KOPT-K1 (cell line): ENCODE measurements at regions not wholly inside any gene's neighbourhood (a gene's known extent, or its start where the extent isn't known, plus 50 kb on each side); places are given as distances from the start of the nearest gene placed in this dataset.

Experiments used
- H3K27ac ChIP-seq: fragments of 200-600 bp; sonication (generic); 2 replicates; pipeline ENCODE4 v1.5.1; 2016; ENCODE audit warnings: antibody characterized with exemption, mild to moderate bottlenecking, low read depth, low read length; ENCODE audit not compliant: poor library complexity, severe bottlenecking
- H3K36me3 ChIP-seq: fragments of 200-600 bp; sonication (generic); 2 replicates; pipeline ENCODE4 v1.5.1; 2017; ENCODE audit warnings: antibody characterized with exemption, mild to moderate bottlenecking, low read length, moderate library complexity; ENCODE audit not compliant: insufficient read depth
- H3K9me3 ChIP-seq: fragments of 200-600 bp; sonication (generic); 2 replicates; pipeline ENCODE4 v1.5.1; 2017; ENCODE audit warnings: antibody characterized with exemption, low read length, mild to moderate bottlenecking; ENCODE audit not compliant: insufficient read depth, poor library complexity, severe bottlenecking

- Histone ChIP-seq H3K27ac (no peak overlapping the region), H3K36me3 (no peaks in the 10 kb centered on the region), H3K9me3 (no peaks in the 10 kb centered on the region)
Measured at GRCh38 chr2:195480121-195480520, 176.9 kb upstream of the SLC39A10 start.

- no peak overlapping the region for H3K27ac ChIP-seq
- no peaks in the 10 kb centered on the region for H3K36me3 ChIP-seq
Measured at GRCh38 chr2:195479407-195479806, 177.6 kb upstream of the SLC39A10 start.

GRCh38 chr2:195477996-195478382 is 179.0 kb upstream of the SLC39A10 start:
- H3K27ac ChIP-seq, result peak overlapping the region; percentile 35
- H3K36me3 ChIP-seq, result no peaks in the 10 kb centered on the region
- no peaks in the 10 kb centered on the region for H3K9me3 ChIP-seq

More at GRCh38 chr2:195479407-195479806, 177.6 kb upstream of the SLC39A10 start:
- H3K9me3 ChIP-seq, result no peaks in the 10 kb centered on the region

GRCh38 chr2:195477248-195477995 is 179.6 kb upstream of the SLC39A10 start:
- Histone ChIP-seq H3K36me3 (no peaks in the 10 kb centered on the region), H3K27ac (peak overlapping the region; percentile 35), H3K9me3 (no peaks in the 10 kb centered on the region)

- Histone ChIP-seq H3K9me3 (no peaks in the 10 kb centered on the region), H3K36me3 (no peaks in the 10 kb centered on the region), H3K27ac (no peak overlapping the region)
Measured at GRCh38 chr2:195475336-195475735, 181.7 kb upstream of the SLC39A10 start.

GRCh38 chr2:195473862-195474261 is 183.2 kb upstream of the SLC39A10 start:
- Histone ChIP-seq H3K36me3 (no peaks in the 10 kb centered on the region), H3K9me3 (no peaks in the 10 kb centered on the region), H3K27ac (peak overlapping the region; percentile 11)

GRCh38 chr2:195472501-195473234 is 184.4 kb upstream of the SLC39A10 start:
- Histone ChIP-seq H3K9me3 (no peaks in the 10 kb centered on the region), H3K36me3 (no peaks in the 10 kb centered on the region), H3K27ac (peak overlapping the region; percentile 24)

- Histone ChIP-seq H3K36me3 (no peaks in the 10 kb centered on the region), H3K27ac (peak overlapping the region; percentile 24), H3K9me3 (peaks cover 5% of the 10 kb centered on the region)
Measured at GRCh38 chr2:195471807-195472206, 185.2 kb upstream of the SLC39A10 start.

GRCh38 chr2:195471163-195471562 is 185.9 kb upstream of the SLC39A10 start:
- Histone ChIP-seq H3K27ac (peak overlapping the region; percentile 13), H3K36me3 (no peaks in the 10 kb centered on the region), H3K9me3 (peaks cover 12% of the 10 kb centered on the region)

GRCh38 chr2:195470622-195471021 is 186.4 kb upstream of the SLC39A10 start:
- Histone ChIP-seq H3K27ac (no peak overlapping the region), H3K9me3 (peaks cover 17% of the 10 kb centered on the region), H3K36me3 (no peaks in the 10 kb centered on the region)

- H3K9me3 ChIP-seq, result peaks cover 18% of the 10 kb centered on the region
Measured at GRCh38 chr2:195468771-195469170, 188.3 kb upstream of the SLC39A10 start.

GRCh38 chr2:195466427-195466826 is 190.6 kb upstream of the SLC39A10 start:
- H3K9me3 ChIP-seq, result peaks cover 18% of the 10 kb centered on the region
- no peaks in the 10 kb centered on the region for H3K36me3 ChIP-seq
- no peak overlapping the region for H3K27ac ChIP-seq

More at GRCh38 chr2:195468771-195469170, 188.3 kb upstream of the SLC39A10 start:
- no peaks in the 10 kb centered on the region for H3K36me3 ChIP-seq
- no peak overlapping the region for H3K27ac ChIP-seq

GRCh38 chr2:195461010-195461409 is 196.0 kb upstream of the SLC39A10 start:
- no peaks in the 10 kb centered on the region for H3K36me3 ChIP-seq

GRCh38 chr2:195458936-195459335 is 198.1 kb upstream of the SLC39A10 start:
- Histone ChIP-seq H3K36me3 (no peaks in the 10 kb centered on the region), H3K9me3 (peaks cover 17% of the 10 kb centered on the region), H3K27ac (no peak overlapping the region)

More at GRCh38 chr2:195461010-195461409, 196.0 kb upstream of the SLC39A10 start:
- peaks cover 19% of the 10 kb centered on the region for H3K9me3 ChIP-seq
- no peak overlapping the region for H3K27ac ChIP-seq

GRCh38 chr2:195457873-195458272 is 199.2 kb upstream of the SLC39A10 start:
- Histone ChIP-seq H3K36me3 (no peaks in the 10 kb centered on the region), H3K27ac (no peak overlapping the region)

More at GRCh38 chr2:195457873-195458272, 199.2 kb upstream of the SLC39A10 start:
- peaks cover 17% of the 10 kb centered on the region for H3K9me3 ChIP-seq
